GM12878 (cell line): ENCODE measurements at regions not wholly inside any gene's neighbourhood (a gene's known extent, or its start where the extent isn't known, plus 50 kb on each side); places are given as distances from the start of the nearest gene placed in this dataset.

Source experiments
- ATAC-seq: fragments of 200-7000 bp; cut with Tn5 transposase; 3 replicates; pipeline ENCODE4 v1.9.1; 2020; ENCODE audit warnings: mild to moderate bottlenecking, moderate library complexity
- BruUV-seq: library from RNA; stranded (reverse); fragments of 400-500 nt; replicated peaks from 2 replicates; lab custom pipeline; 2021; lab: Mats Ljungman, UMichigan
- CTCF ChIA-PET: fragments of 300-600 bp; sonication (Branson Sonifier 250); formaldehyde crosslinking; extraction: SDS; loops from one replicate; lab custom pipeline; 2021; ENCODE audit warnings: inconsistent platforms; lab: Yijun Ruan, JAX
- POLR2A ChIA-PET: fragments of 350-600 bp; formaldehyde crosslinking; extraction: SDS; loops from one replicate; lab custom pipeline; 2021; ENCODE audit warnings: inconsistent platforms; lab: Charles Lee
- RAD21 ChIA-PET: fragments of 300-600 bp; sonication (Branson Sonifier 250); formaldehyde crosslinking; loops from one replicate; lab custom pipeline; 2023; ENCODE audit warnings: antibody characterized with exemption; ENCODE audit not compliant: unreplicated experiment; lab: Charles Lee
- SMC1A ChIA-PET: fragments of 300-600 bp; sonication (Branson Sonifier 250); formaldehyde crosslinking; loops from one replicate; lab custom pipeline; 2023; ENCODE audit not compliant: unreplicated experiment, uncharacterized antibody; lab: Charles Lee
- DNase-seq: peaks from one replicate; pipeline ENCODE4 v3.0.0-alpha.2; 2011; ENCODE audit warnings: low read depth, low spot score
- FAIRE-seq: peaks from 3 replicates; lab custom pipeline; 2011; peaks lifted over from hg19 to GRCh38; lab: Jason Lieb, UNC
- H2AFZ ChIP-seq: 2 replicates; pipeline ENCODE4 v1.6.0; 2011; ENCODE audit warnings: low read depth, low read length, control low read depth; ENCODE audit not compliant: control insufficient read depth
- H3K27ac ChIP-seq: 2 replicates; pipeline ENCODE4 v1.5.1; 2011; ENCODE audit warnings: control low read depth; ENCODE audit not compliant: control insufficient read depth, insufficient read depth
- H3K27me3 ChIP-seq, 2 experiments: replicated peaks in 1 of 2; 2 replicates each; pipeline versions ENCODE4 v1.6.0 to v1.6.1; 2011; ENCODE audit warnings: low read length in 1 of 2; ENCODE audit not compliant: control insufficient read depth in 2 of 2, insufficient read depth in 2 of 2
- H3K36me3 ChIP-seq, 2 experiments: 2 replicates each; pipeline ENCODE4 v1.5.1; 2011; ENCODE audit warnings: low read length in 1 of 2; ENCODE audit not compliant: control insufficient read depth in 2 of 2, insufficient read depth in 2 of 2
- H3K4me1 ChIP-seq: 2 replicates; pipeline ENCODE4 v1.6.1; 2011; ENCODE audit warnings: mild to moderate bottlenecking, low read length, moderate library complexity, mixed read lengths; ENCODE audit not compliant: control insufficient read depth, insufficient read depth
- H3K4me2 ChIP-seq: 2 replicates; pipeline ENCODE4 v1.6.0; 2011; ENCODE audit warnings: control low read depth; ENCODE audit not compliant: control insufficient read depth, insufficient read depth
- H3K4me3 ChIP-seq: fragments of 200-600 bp; sonication (generic); 2 replicates; pipeline ENCODE4 v1.5.1; 2016
- H3K79me2 ChIP-seq: 2 replicates; pipeline ENCODE4 v1.6.0; 2011; ENCODE audit warnings: low read length; ENCODE audit not compliant: control insufficient read depth, insufficient read depth
- H3K9ac ChIP-seq: 2 replicates; pipeline ENCODE4 v1.8.0; 2011; ENCODE audit warnings: low read length, control low read depth, mixed read lengths; ENCODE audit not compliant: control insufficient read depth, insufficient read depth
- H3K9me3 ChIP-seq: replicated peaks from 3 replicates; pipeline ENCODE4 v1.5.1; 2011; ENCODE audit warnings: mild to moderate bottlenecking, low read length; ENCODE audit not compliant: control insufficient read depth, insufficient read depth
- H4K20me1 ChIP-seq: 2 replicates; pipeline ENCODE4 v1.6.0; 2011; ENCODE audit not compliant: control insufficient read depth, insufficient read depth
- BMI1 ChIP-seq: fragments of 450-650 bp; IDR thresholded peaks from 2 replicates; pipeline ENCODE4 v1.6.1; 2016; ENCODE audit warnings: mild to moderate bottlenecking, moderate library complexity, borderline replicate concordance
- MXI1 ChIP-seq: fragments of 150-350 bp; IDR thresholded peaks from 2 replicates; pipeline ENCODE4 v1.6.1; 2011; ENCODE audit warnings: low read depth, mild to moderate bottlenecking, inconsistent platforms, low read length, improper control_type of control experiment
- SREBF1 ChIP-seq: IDR thresholded peaks from 2 replicates; pipeline ENCODE4 v1.6.1; 2012; ENCODE audit warnings: mild to moderate bottlenecking, low read length
- in situ Hi-C: fragments of 300-500 bp; cut with MboI; formaldehyde crosslinking; loops from 9 replicates; pipeline ENCODE4 v1.14.3; 2018; ENCODE audit warnings: mixed read lengths
- intact Hi-C: fragments of 100-400 bp; cut with micrococcal nuclease; formaldehyde crosslinking; loops from one replicate; pipeline ENCODE4 v1.14.2; 2022; ENCODE audit not compliant: unreplicated experiment
- TF ChIP-seq, protein P1 (sequence below): fragments of 450-650 bp; IDR thresholded peaks from 2 replicates; pipeline ENCODE4 v1.6.1; 2016; ENCODE audit warnings: mild to moderate bottlenecking
- TF ChIP-seq, protein P2 (sequence below): IDR thresholded peaks from 2 replicates; pipeline ENCODE4 v1.6.1; 2012; ENCODE audit warnings: low read length, inconsistent platforms
- TF ChIP-seq, protein P3 (sequence below): fragments of 450-650 bp; IDR thresholded peaks from 2 replicates; pipeline ENCODE4 v1.6.1; 2017; ENCODE audit warnings: antibody characterized with exemption, mild to moderate bottlenecking, moderate library complexity
- TF ChIP-seq, protein P4 (sequence below), 3 experiments: IDR thresholded peaks in 2 of 3; conservative IDR thresholded peaks in 1 of 3; 2 replicates each; pipeline ENCODE4 v1.5.1; 2011; ENCODE audit warnings: low read depth in 3 of 3, low read length in 3 of 3, mild to moderate bottlenecking in 3 of 3, control low read depth in 2 of 3, moderate library complexity in 2 of 3, inconsistent platforms in 1 of 3, mixed read lengths in 1 of 3; ENCODE audit not compliant: control insufficient read depth in 2 of 3, insufficient read depth in 1 of 3; ENCODE audit errors: extremely low read depth in 1 of 3

DNA sequence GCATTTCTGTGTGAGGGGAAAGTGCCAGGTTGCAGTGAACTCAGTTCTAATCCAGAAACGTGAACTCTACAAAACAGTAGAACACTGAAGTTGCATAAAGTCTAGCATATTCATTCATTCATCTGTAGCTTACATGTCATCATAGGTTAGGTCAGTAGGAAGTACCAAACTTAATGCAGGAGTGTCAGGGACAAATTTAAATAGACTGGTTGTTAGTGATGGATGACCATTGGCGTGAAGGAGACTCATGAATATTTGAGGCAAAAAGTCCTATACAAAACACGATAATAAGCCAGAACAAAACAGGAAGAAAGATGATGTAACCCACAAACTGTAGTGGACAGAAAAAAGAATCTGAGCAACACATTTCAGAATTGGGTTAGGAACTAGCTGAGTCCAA lies 592.8 kb upstream of the PCDH10 start (continued):
- TF ChIP-seq, protein P1, sequence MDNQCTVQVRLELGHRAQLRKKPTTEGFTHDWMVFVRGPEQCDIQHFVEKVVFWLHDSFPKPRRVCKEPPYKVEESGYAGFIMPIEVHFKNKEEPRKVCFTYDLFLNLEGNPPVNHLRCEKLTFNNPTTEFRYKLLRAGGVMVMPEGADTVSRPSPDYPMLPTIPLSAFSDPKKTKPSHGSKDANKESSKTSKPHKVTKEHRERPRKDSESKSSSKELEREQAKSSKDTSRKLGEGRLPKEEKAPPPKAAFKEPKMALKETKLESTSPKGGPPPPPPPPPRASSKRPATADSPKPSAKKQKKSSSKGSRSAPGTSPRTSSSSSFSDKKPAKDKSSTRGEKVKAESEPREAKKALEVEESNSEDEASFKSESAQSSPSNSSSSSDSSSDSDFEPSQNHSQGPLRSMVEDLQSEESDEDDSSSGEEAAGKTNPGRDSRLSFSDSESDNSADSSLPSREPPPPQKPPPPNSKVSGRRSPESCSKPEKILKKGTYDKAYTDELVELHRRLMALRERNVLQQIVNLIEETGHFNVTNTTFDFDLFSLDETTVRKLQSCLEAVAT: no peak
- no peak for TF ChIP-seq BMI1
- TF ChIP-seq, protein P2, sequence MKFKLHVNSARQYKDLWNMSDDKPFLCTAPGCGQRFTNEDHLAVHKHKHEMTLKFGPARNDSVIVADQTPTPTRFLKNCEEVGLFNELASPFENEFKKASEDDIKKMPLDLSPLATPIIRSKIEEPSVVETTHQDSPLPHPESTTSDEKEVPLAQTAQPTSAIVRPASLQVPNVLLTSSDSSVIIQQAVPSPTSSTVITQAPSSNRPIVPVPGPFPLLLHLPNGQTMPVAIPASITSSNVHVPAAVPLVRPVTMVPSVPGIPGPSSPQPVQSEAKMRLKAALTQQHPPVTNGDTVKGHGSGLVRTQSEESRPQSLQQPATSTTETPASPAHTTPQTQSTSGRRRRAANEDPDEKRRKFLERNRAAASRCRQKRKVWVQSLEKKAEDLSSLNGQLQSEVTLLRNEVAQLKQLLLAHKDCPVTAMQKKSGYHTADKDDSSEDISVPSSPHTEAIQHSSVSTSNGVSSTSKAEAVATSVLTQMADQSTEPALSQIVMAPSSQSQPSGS: no peak
- no peak for TF ChIP-seq SREBF1

DNA sequence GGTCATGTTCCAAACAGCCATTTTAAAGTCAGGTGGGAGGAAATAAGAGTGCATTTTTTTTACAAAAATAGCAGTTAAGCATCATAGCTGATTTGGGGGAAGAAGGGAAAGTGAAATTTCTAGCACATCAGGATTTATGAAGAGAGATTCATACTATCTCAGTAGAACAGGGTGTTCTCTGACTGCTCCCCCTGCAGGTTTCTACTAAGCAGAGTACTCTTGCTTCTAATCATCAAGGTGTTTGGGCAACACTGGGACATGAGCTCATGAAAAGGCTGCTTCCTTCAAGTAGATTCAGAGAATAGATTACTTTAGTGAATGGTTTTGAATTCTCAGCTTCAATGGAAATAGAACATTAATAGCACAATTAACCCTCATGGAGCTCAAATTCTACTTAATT lies 591.4 kb upstream of the PCDH10 start:
- FAIRE-seq: no peak
- no TSS peak for BruUV-seq
- RAD21 ChIA-PET: no interaction called here
- H3K9me3 ChIP-seq: no peaks in the 10 kb centered on the region
- ATAC-seq: peak; percentile 69
- H3K4me2 ChIP-seq: no peak overlapping the region
- CTCF ChIA-PET: no interaction called here
- POLR2A ChIA-PET: no interaction called here
- H2AFZ ChIP-seq: no peak overlapping the region
- intact Hi-C loops (no loop called here), in situ Hi-C loops (no loop called here)
- H3K79me2 ChIP-seq: no peaks in the 10 kb centered on the region
- H3K36me3 ChIP-seq: no peaks in the 10 kb centered on the region
- no peaks in the 10 kb centered on the region for H4K20me1 ChIP-seq
- no peaks in the 10 kb centered on the region for H3K4me1 ChIP-seq
- no peak for DNase-seq
- no peak overlapping the region for H3K27ac ChIP-seq
- TF ChIP-seq, protein P3, sequence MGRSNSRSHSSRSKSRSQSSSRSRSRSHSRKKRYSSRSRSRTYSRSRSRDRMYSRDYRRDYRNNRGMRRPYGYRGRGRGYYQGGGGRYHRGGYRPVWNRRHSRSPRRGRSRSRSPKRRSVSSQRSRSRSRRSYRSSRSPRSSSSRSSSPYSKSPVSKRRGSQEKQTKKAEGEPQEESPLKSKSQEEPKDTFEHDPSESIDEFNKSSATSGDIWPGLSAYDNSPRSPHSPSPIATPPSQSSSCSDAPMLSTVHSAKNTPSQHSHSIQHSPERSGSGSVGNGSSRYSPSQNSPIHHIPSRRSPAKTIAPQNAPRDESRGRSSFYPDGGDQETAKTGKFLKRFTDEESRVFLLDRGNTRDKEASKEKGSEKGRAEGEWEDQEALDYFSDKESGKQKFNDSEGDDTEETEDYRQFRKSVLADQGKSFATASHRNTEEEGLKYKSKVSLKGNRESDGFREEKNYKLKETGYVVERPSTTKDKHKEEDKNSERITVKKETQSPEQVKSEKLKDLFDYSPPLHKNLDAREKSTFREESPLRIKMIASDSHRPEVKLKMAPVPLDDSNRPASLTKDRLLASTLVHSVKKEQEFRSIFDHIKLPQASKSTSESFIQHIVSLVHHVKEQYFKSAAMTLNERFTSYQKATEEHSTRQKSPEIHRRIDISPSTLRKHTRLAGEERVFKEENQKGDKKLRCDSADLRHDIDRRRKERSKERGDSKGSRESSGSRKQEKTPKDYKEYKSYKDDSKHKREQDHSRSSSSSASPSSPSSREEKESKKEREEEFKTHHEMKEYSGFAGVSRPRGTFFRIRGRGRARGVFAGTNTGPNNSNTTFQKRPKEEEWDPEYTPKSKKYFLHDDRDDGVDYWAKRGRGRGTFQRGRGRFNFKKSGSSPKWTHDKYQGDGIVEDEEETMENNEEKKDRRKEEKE: no peak
- TF ChIP-seq, protein P4, sequence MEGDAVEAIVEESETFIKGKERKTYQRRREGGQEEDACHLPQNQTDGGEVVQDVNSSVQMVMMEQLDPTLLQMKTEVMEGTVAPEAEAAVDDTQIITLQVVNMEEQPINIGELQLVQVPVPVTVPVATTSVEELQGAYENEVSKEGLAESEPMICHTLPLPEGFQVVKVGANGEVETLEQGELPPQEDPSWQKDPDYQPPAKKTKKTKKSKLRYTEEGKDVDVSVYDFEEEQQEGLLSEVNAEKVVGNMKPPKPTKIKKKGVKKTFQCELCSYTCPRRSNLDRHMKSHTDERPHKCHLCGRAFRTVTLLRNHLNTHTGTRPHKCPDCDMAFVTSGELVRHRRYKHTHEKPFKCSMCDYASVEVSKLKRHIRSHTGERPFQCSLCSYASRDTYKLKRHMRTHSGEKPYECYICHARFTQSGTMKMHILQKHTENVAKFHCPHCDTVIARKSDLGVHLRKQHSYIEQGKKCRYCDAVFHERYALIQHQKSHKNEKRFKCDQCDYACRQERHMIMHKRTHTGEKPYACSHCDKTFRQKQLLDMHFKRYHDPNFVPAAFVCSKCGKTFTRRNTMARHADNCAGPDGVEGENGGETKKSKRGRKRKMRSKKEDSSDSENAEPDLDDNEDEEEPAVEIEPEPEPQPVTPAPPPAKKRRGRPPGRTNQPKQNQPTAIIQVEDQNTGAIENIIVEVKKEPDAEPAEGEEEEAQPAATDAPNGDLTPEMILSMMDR (IDR thresholded peaks at IDR 0.05 in 2 of 3, conservative IDR thresholded peaks at IDR 0.05 in 1 of 3; ENCODE audit: control insufficient read depth in 2 of 3, extremely low read depth in 1 of 3, insufficient read depth in 1 of 3, low read depth in 3 of 3, low read length in 3 of 3): peak in 1 of 3 experiments; percentile 6; a peak in 1 of 6 replicates
- TF ChIP-seq MXI1: no peak
- SMC1A ChIA-PET: no interaction called here
- H3K27me3 ChIP-seq: no peaks in the 10 kb centered on the region
- H3K9ac ChIP-seq: no peak overlapping the region
- no peak overlapping the region for H3K4me3 ChIP-seq
